Neural cell (in vitro differentiated cells): ENCODE measurements at regions not wholly inside any gene's neighbourhood (a gene's known extent, or its start where the extent isn't known, plus 50 kb on each side); places are given as distances from the start of the nearest gene placed in this dataset.

Source experiments
- CTCF ChIP-seq: fragments of 450-650 bp; IDR thresholded peaks from 2 replicates; pipeline ENCODE4 v1.5.1; 2014; ENCODE audit warnings: antibody characterized with exemption, mild to moderate bottlenecking, moderate library complexity; ENCODE audit not compliant: poor library complexity, severe bottlenecking
- EP300 ChIP-seq: fragments of 450-650 bp; conservative IDR thresholded peaks from 2 replicates; pipeline ENCODE4 v1.6.1; 2014; ENCODE audit warnings: antibody characterized with exemption, mild to moderate bottlenecking, moderate library complexity; ENCODE audit not compliant: poor library complexity, severe bottlenecking
- EZH2 ChIP-seq: fragments of 200-600, 300-800 bp; shearing (Covaris generic), sonication (generic); IDR thresholded peaks from 2 replicates; pipeline ENCODE4 v1.6.1; 2014; ENCODE audit warnings: antibody characterized with exemption, low read length, borderline replicate concordance, mild to moderate bottlenecking; ENCODE audit not compliant: insufficient read depth, poor library complexity, severe bottlenecking
- MXI1 ChIP-seq: fragments of 450-650 bp; conservative IDR thresholded peaks from 2 replicates; pipeline ENCODE4 v1.6.1; 2014; ENCODE audit warnings: antibody characterized with exemption, mild to moderate bottlenecking; ENCODE audit not compliant: poor library complexity, severe bottlenecking
- POLR2AphosphoS5 ChIP-seq: IDR thresholded peaks from 2 replicates; pipeline ENCODE4 v1.6.1; 2012
- RAD21 ChIP-seq: fragments of 450-650 bp; conservative IDR thresholded peaks from 2 replicates; pipeline ENCODE4 v1.6.1; 2014; ENCODE audit warnings: antibody characterized with exemption, mild to moderate bottlenecking, moderate library complexity
- SMC3 ChIP-seq: fragments of 450-650 bp; conservative IDR thresholded peaks from 2 replicates; pipeline ENCODE4 v1.6.1; 2014; ENCODE audit warnings: antibody characterized with exemption, mild to moderate bottlenecking, moderate library complexity; ENCODE audit not compliant: poor library complexity
- TAF1 ChIP-seq: IDR thresholded peaks from 2 replicates; pipeline ENCODE4 v1.6.1; 2012; ENCODE audit warnings: low read depth
- TF ChIP-seq, protein P1 (sequence below): IDR thresholded peaks from 2 replicates; pipeline ENCODE4 v1.6.1; 2012; ENCODE audit warnings: borderline replicate concordance

GRCh38 chr2:240257940-240258580 lies 117.6 kb upstream of the OTOS start:
- TF ChIP-seq CTCF, result no peak
- TF ChIP-seq POLR2AphosphoS5, result no peak
- TF ChIP-seq EP300, result no peak
- no peak for TF ChIP-seq EZH2
- no peak for TF ChIP-seq MXI1
- no peak for TF ChIP-seq RAD21
- TF ChIP-seq SMC3, result no peak
- TF ChIP-seq, protein P1, sequence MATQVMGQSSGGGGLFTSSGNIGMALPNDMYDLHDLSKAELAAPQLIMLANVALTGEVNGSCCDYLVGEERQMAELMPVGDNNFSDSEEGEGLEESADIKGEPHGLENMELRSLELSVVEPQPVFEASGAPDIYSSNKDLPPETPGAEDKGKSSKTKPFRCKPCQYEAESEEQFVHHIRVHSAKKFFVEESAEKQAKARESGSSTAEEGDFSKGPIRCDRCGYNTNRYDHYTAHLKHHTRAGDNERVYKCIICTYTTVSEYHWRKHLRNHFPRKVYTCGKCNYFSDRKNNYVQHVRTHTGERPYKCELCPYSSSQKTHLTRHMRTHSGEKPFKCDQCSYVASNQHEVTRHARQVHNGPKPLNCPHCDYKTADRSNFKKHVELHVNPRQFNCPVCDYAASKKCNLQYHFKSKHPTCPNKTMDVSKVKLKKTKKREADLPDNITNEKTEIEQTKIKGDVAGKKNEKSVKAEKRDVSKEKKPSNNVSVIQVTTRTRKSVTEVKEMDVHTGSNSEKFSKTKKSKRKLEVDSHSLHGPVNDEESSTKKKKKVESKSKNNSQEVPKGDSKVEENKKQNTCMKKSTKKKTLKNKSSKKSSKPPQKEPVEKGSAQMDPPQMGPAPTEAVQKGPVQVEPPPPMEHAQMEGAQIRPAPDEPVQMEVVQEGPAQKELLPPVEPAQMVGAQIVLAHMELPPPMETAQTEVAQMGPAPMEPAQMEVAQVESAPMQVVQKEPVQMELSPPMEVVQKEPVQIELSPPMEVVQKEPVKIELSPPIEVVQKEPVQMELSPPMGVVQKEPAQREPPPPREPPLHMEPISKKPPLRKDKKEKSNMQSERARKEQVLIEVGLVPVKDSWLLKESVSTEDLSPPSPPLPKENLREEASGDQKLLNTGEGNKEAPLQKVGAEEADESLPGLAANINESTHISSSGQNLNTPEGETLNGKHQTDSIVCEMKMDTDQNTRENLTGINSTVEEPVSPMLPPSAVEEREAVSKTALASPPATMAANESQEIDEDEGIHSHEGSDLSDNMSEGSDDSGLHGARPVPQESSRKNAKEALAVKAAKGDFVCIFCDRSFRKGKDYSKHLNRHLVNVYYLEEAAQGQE, result no peak
- TF ChIP-seq TAF1, result no peak
